GM18499 (cell line): ENCODE measurements at regions not wholly inside any gene's neighbourhood (a gene's known extent, or its start where the extent isn't known, plus 50 kb on each side); places are given as distances from the start of the nearest gene placed in this dataset.

Experiments
- ATAC-seq: cut with Tn5 transposase; IDR thresholded peaks from one replicate; pipeline ENCODE4 v1.9.1; 2021; ENCODE audit warnings: moderate number of reproducible peaks; ENCODE audit not compliant: insufficient read depth, unreplicated experiment

GRCh38 chr2:41775366-41776025 lies 272.3 kb upstream of the PKDCC start:
- ATAC-seq = no peak

DNA sequence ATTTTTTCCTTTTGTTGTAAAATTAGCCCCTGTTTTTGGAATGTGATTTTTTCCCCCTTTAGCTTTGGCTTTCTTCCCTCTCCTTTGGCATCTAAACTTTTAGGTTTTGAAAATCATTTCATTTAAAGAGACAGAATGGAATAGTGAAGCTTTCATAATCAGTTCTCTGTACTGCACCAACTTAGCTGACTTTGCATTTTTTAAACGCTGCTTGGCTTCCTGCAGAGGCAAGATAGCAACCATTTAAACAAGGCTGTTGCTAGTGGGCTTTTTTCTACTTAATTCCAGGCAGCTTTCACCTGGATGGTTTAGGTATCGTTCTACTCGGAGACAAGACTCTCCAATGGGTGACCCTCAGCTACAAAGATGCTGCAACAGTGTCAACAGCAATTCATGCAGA lies 267.9 kb upstream of the PKDCC start:
- no peak for ATAC-seq

DNA sequence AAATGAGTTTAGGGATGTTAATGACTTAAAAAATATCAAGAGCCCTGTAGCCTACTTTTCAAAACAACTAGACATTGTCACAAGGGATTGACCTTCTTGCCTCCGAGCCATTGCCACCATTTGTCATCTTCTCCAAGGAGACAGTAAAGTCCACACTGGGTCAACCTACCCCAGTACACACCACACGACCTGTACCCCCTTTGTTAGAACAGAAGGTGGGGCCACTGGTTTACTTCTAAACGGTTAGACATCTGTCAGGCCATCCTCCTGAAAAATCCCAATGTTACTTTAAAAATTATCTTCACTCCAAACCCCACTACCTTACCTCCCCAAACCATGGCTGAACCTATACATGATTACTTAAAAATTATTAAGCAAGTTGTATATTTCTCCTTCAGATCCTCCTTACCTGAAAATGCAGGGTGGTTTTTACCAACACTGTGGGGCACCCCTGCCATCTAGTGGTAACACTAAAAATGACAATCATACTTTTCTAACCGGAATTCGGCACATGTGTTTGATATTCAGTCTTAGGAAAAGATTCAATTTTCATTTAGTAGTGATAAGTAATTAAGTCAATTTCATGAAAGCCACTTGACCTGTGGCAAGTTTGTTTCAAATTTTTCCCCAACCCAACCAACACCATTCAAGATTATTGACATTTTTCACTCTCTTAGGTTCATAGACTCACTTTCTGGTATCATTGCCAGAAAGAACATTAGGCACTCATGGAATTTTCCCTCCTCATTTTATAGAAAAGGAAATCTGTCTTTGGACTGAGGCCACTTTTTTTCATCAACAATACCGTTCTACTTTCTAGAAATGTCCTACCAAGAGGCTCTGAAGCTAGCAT lies 265.3 kb upstream of the PKDCC start:
- ATAC-seq = no peak

GRCh38 chr2:41784496-41784895 lies 263.3 kb upstream of the PKDCC start:
- ATAC-seq = no peak

- no peak for ATAC-seq
Observed at GRCh38 chr2:41785251-41786022, 262.4 kb upstream of the PKDCC start.

DNA sequence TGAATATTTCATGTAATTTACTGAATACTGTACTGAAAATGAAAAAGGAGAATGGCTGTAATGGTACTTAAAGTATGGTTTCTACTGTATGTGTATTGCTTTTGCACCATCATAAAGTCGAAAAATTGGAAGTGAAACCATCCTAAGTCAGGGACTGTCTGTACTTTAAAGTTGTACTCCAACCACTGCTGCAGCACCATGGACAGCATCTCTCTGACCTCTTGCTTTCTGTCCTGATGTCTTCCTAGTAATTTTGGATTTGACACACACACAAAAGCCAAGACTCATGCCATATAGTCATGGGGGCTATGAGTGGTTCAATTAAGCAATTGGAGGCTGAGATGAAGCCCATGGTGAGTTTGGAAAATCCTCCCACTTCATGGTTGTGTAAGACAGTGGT lies 256.3 kb upstream of the PKDCC start:
- ATAC-seq = no peak

- ATAC-seq = no peak
Observed at GRCh38 chr2:41803361-41803760, 244.5 kb upstream of the PKDCC start.

- ATAC-seq = no peak
Observed at GRCh38 chr2:41806286-41806685, 241.5 kb upstream of the PKDCC start.

DNA sequence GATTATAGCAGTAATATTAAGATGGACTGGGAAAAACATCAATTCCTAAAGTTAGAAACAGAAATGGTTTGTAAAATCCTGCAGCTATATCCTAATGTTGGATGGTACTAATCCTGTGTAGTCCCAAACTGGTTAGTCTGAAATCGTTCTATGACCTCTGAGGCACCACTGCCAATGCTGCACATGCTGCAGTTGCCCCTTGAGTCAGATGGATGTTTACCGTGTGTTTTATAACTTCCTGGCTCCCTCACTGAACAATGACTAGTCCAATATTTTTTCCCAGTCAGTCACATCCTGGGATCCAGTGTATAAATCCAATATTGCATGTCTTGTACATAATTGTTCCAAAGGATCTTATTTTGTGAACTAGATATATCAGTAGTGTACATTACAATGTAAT lies 226.7 kb upstream of the PKDCC start:
- ATAC-seq = no peak

DNA sequence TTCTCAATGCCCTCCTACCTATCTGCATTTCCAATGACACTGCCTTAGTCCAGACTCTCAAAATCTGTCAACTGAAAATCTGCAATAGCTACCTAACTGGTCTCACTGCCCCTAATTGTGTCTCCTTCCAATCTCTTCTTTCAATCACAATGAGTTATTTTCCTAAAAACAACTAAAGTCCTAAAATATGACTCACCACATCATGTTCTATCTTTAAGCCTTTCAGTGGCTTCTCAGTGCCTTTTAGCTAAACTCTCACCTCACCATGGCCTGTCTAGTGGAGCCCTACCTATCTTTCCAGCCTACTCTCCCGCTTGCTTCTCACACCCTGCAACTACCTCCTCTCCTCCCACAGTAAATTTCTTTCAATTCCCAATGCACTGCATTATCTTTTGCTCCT lies 220.9 kb upstream of the PKDCC start:
- no peak for ATAC-seq

GRCh38 chr2:41827354-41827971 lies 220.4 kb upstream of the PKDCC start:
- no peak for ATAC-seq

GRCh38 chr2:41828052-41828643 lies 219.7 kb upstream of the PKDCC start:
- ATAC-seq = no peak

- no peak for ATAC-seq
Observed at GRCh38 chr2:41829052-41829451, 218.8 kb upstream of the PKDCC start.

- ATAC-seq = no peak
Observed at GRCh38 chr2:41830600-41830999, 217.2 kb upstream of the PKDCC start.

DNA sequence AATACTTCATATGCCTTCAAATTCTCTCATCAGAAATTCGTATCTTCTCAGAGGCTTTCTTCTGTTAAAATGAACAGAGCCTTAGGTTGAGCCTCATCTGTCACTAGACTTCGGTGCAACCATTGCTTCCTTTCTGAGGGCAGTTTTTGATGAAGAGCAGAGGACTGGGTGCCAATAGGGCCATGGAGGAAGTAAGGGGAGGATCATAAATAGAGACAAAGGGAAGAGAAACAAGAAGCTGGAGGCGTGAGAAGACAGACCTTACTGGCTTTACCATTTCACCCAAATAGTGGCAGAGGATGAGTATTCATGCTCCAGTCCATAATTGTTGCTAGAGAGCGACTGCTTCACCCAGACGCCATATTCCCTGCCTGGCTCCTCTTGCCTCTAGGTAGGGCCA lies 215.6 kb upstream of the PKDCC start:
- no peak for ATAC-seq

- ATAC-seq = no peak
Observed at GRCh38 chr2:41835401-41835800, 212.4 kb upstream of the PKDCC start.

DNA sequence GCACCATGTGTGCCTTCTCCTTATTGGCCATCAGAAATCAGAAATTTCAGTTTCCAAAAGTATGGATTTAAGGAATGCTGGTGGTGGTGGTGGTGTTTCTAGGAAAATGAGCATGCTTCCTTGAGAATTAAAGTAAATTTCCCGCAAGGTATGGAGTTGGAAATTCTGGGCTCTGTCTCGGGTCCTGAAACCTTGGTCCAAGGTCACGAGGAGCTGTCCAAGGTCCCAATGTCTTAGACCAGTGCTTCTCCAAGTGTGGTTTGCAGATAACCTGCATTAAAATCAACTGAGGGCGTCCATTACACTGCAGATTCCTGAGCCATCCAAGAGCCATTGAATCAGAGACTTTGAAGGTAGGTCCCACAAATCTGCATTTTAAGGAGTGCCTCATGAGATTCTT lies 210.9 kb upstream of the PKDCC start:
- no peak for ATAC-seq

DNA sequence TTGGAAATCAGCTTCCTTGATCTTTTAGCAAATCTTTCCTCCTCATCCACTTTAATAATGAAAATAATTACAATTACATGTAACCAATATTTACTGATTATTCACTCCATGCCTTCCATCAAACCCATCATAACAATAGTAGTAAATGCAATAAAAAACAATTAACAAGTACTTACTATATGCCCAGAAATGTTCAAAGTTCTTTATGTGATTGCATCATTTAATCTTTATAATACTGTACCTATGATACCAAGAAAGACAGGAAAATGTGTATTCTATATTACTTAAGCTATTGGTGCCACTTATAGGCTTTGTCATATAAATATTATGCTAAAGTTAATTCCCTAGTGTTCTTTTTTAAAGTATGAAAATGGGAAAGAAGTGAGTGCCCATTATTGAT lies 210.2 kb upstream of the PKDCC start:
- ATAC-seq = no peak

- ATAC-seq = peak; percentile 100
Observed at GRCh38 chr2:41840702-41841551, 206.9 kb upstream of the PKDCC start.
